SK-N-SH (cell line): ENCODE measurements at regions not wholly inside any gene's neighbourhood (a gene's known extent, or its start where the extent isn't known, plus 50 kb on each side); places are given as distances from the start of the nearest gene placed in this dataset.

Experiments used
- CHD2 ChIP-seq: fragments of 150-350 bp; IDR thresholded peaks from 2 replicates; pipeline ENCODE4 v1.6.1; 2018; ENCODE audit warnings: low read length; ENCODE audit not compliant: partially characterized antibody
- CTCF ChIP-seq: fragments of 200-600 bp; sonication (generic); IDR thresholded peaks from 2 replicates; pipeline ENCODE4 v1.6.1; 2017; ENCODE audit warnings: antibody characterized with exemption, mild to moderate bottlenecking, moderate library complexity
- EP300 ChIP-seq, 2 experiments: IDR thresholded peaks; 2 replicates each; pipeline versions ENCODE4 v1.4.0 to v1.6.1; 2012; ENCODE audit warnings: borderline replicate concordance in 1 of 2, low read depth in 1 of 2, low read length in 1 of 2
- FOSL2 ChIP-seq: IDR thresholded peaks from 2 replicates; pipeline ENCODE4 v1.4.0; 2012; ENCODE audit warnings: low read depth, mild to moderate bottlenecking, moderate library complexity, borderline replicate concordance
- GABPA ChIP-seq: IDR thresholded peaks from 2 replicates; pipeline ENCODE4 v1.4.0; 2012; ENCODE audit warnings: low read depth, mild to moderate bottlenecking
- USF2 ChIP-seq: fragments of 150-350 bp; IDR thresholded peaks from 2 replicates; pipeline ENCODE4 v1.6.1; 2017; ENCODE audit warnings: antibody characterized with exemption, low read length, low read depth, borderline replicate concordance
- YY1 ChIP-seq: IDR thresholded peaks from 2 replicates; pipeline ENCODE4 v1.4.0; 2012; ENCODE audit warnings: low read depth, mild to moderate bottlenecking
- ZBTB33 ChIP-seq: IDR thresholded peaks from 2 replicates; pipeline ENCODE4 v1.4.0; 2012; ENCODE audit warnings: low read depth, borderline replicate concordance
- TF ChIP-seq, protein P1 (sequence below): IDR thresholded peaks from 2 replicates; pipeline ENCODE4 v1.4.0; 2012; ENCODE audit warnings: low read depth

GRCh38 chr6:88499436-88499835 lies 333.3 kb upstream of the CNR1 start:
- TF ChIP-seq FOSL2 (no peak), CTCF (no peak), EP300 (IDR thresholded peaks at IDR 0.05; ENCODE audit: borderline replicate concordance in 1 of 2, low read depth in 1 of 2, low read length in 1 of 2) (no peak), CHD2 (no peak), YY1 (no peak), ZBTB33 (no peak), USF2 (no peak), GABPA (no peak)
- TF ChIP-seq, protein P1, sequence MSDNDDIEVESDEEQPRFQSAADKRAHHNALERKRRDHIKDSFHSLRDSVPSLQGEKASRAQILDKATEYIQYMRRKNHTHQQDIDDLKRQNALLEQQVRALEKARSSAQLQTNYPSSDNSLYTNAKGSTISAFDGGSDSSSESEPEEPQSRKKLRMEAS, result no peak
